B cell (primary cell): ENCODE measurements at regions not wholly inside any gene's neighbourhood (a gene's known extent, or its start where the extent isn't known, plus 50 kb on each side); places are given as distances from the start of the nearest gene placed in this dataset.

Source experiments
- CTCF ChIP-seq: fragments of 200-600 bp; IDR thresholded peaks from one replicate; pipeline ENCODE4 v1.8.0; 2022; ENCODE audit warnings: antibody characterized with exemption, mild to moderate bottlenecking
- EZH2 ChIP-seq: IDR thresholded peaks from 2 replicates; pipeline ENCODE4 v1.6.1; 2012; ENCODE audit warnings: borderline replicate concordance, low read depth, mild to moderate bottlenecking, moderate library complexity, low read length; ENCODE audit not compliant: insufficient read depth, poor library complexity, severe bottlenecking

GRCh38 chr2:240293557-240294461 is 141.7 kb upstream of the GPC1 start:
- no peak for TF ChIP-seq CTCF
- no peak for TF ChIP-seq EZH2
